Fibroblast of the aortic adventitia (primary cell): ENCODE measurements at regions not wholly inside any gene's neighbourhood (a gene's known extent, or its start where the extent isn't known, plus 50 kb on each side); places are given as distances from the start of the nearest gene placed in this dataset.
"Not testable (repeated sequence)": the region's sequence is repeated elsewhere in the genome, so short reads cannot be mapped to it uniquely, and the experiment has no call there.

Experiments used
- DNase-seq: peaks from one replicate; pipeline ENCODE4 v3.0.0-alpha.2; 2010; ENCODE audit warnings: low read depth
- H3K4me3 ChIP-seq: 2 replicates; pipeline ENCODE4 v1.5.1; 2011; ENCODE audit warnings: low read depth, mild to moderate bottlenecking, control low read depth, low read length, moderate library complexity
- TF ChIP-seq, protein P1 (sequence below): IDR thresholded peaks from 2 replicates; pipeline ENCODE4 v1.5.1; 2011; ENCODE audit warnings: mild to moderate bottlenecking, low read length, control low read depth, inconsistent platforms; ENCODE audit not compliant: insufficient read depth

DNA sequence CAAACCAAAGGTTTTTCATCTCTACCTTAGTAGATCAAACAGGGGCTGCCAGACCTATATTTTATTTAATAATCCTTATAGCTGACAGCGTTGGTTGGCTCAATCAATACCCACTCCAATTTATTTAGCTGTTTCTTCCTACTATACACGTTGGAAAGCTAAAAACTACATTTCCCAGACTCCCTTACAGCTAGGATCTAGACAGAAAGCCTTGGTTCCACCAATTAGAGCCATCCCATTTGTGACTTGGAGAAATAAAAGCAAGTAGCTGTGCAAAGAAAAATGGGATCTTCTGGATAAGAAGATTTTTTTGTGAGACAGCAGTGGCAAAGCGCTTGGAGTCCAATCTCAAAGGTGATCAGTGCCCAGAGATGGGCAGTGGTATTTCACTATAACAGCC is 331.3 kb upstream of the MEIS1 start:
- no peak for DNase-seq
- TF ChIP-seq, protein P1, sequence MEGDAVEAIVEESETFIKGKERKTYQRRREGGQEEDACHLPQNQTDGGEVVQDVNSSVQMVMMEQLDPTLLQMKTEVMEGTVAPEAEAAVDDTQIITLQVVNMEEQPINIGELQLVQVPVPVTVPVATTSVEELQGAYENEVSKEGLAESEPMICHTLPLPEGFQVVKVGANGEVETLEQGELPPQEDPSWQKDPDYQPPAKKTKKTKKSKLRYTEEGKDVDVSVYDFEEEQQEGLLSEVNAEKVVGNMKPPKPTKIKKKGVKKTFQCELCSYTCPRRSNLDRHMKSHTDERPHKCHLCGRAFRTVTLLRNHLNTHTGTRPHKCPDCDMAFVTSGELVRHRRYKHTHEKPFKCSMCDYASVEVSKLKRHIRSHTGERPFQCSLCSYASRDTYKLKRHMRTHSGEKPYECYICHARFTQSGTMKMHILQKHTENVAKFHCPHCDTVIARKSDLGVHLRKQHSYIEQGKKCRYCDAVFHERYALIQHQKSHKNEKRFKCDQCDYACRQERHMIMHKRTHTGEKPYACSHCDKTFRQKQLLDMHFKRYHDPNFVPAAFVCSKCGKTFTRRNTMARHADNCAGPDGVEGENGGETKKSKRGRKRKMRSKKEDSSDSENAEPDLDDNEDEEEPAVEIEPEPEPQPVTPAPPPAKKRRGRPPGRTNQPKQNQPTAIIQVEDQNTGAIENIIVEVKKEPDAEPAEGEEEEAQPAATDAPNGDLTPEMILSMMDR, result no peak
- H3K4me3 ChIP-seq, result no peak overlapping the region

DNA sequence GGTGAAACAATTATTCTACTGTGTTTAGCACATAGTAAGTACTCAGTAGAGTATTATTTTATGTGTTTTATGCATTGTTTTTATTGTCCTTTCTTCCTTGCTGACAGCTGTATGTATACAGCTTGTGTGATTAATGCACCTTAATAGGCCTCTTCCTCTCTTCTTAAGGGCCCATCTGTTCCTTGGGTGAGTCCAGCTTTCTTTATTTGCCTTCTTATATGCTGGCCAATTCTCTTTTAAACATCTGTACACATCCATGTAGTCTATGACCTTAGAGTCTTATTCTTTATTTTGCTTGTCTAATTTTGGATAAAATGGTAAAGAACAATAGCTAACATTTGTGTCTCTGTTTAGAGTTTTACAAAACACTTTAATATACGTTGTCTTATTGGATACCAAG is 333.7 kb upstream of the MEIS1 start:
- DNase-seq, result no peak
- no peak overlapping the region for H3K4me3 ChIP-seq
- TF ChIP-seq, protein P1, result no peak

DNA sequence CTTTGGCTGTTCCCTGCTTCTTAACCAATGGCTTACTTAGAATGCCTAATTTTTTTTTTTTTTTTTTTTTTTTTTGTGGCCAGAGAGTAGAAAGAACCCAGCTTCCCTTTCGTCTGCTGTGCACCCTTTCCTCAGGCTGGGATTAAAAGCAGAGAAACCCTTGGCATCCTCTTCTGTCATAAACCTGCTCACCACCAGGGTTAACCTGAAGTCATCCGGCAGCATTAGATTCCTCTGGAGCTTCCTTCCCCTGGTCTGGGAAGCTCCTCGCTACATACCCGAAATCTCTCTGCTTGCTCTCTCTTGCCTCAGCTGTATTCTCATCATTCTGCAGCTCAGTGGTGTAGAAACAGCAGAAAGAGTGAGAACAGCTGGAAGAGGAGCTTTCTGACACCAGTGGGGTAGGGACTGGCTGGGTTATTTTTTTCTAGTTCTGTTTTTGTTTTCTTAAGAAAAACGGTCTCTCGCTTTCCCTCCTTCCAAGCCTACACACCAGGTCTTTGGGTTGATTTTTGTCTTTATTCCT is 339.0 kb upstream of the MEIS1 start:
- DNase-seq, result no peak
- TF ChIP-seq, protein P1, result no peak
- H3K4me3 ChIP-seq, result no peak overlapping the region

DNA sequence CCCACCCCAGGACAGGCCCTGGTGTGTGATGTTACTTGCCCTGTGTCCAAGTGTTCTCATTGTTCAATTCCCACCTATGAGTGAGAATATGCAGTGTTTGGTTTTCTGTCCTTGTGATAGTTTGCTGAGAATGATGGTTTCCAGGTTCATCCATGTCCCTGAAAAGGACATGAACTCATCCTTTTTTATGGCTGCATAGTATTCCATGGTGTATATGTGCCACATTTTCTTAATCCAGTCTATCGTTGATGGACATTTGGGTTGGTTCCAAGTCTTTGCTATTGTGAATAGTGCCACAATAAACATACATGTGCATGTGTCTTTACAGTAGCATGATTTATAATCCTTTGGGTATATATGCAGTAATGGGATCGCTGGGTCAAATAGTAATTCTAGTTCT is 340.2 kb upstream of the MEIS1 start:
- DNase-seq, H3K4me3 ChIP-seq: not testable (repeated sequence)

DNA sequence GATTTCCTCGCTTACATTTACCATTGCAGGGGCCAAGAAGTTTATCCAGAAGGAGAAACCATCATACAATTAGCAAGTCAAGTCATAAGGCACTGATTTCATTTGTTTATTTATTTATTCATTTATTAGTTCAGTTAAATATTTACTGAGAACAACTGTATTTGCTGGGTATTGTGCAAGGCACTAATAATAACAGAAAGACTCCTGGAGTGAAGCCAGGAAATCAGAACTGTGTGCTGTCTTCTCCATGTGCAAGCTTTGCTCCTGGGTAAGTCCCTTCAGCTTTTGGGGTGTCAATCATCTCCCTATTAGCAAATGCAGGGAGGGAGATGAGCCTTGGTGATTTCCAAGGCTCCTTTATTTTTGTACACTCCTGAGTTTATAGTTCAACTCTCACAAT is 341.6 kb upstream of the MEIS1 start:
- H3K4me3 ChIP-seq, result no peak overlapping the region
- TF ChIP-seq, protein P1, result no peak
- no peak for DNase-seq

DNA sequence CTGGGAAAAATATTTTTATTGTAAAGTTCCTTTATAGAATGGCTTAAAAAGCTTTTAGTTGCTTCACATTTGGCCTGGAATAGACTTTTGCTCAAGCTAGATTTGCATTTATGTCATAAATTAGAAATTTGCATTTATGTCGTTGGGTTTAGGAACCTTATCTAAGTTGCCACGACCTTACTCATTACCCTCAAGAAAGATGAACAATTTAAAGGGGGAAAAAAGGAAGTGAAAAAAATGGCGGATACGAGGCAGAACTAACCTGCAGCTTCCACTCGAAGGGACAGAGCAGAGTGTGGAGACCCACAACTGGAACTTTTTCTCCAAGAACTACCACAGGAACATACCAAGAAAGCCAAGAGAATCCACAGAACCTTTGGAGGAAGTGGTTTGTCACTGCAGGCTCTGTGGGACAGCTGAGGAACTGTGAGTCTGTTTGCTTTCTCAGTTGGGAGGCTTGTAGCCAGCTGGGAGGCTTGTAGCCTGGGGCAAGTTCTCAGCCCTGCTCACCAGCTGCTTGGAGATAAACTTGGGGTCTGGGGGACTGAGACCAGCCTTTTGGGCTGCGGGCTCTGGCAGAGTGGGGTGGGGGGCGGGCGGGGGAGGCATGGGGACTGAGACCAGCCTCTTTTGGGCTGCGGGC is 349.9 kb upstream of the MEIS1 start:
- TF ChIP-seq, protein P1, result no peak
- DNase-seq, result no peak
- no peak overlapping the region for H3K4me3 ChIP-seq

DNA sequence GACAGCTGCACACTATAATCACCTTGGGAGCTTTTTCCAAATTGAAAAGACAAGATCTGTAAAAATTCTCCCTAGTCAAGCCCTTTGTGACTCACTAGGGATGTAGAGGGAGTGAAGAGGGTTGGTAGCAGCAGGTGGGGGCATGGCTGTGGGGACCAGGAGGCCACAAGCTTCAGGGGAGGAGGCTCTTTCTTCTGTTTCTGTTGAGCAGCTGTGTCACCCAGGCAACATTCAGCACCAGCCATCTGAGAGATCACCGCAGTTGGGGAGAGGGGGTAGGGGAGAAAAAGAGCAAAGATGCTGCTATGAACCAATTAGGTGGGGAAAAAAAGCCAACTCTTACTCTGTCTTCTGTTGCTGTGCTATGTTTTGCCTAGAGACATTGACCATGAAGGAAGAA is 352.3 kb upstream of the MEIS1 start:
- H3K4me3 ChIP-seq, result no peak overlapping the region
- no peak for DNase-seq
- TF ChIP-seq, protein P1, result no peak
